HEK293 (cell line): ENCODE measurements at regions not wholly inside any gene's neighbourhood (a gene's known extent, or its start where the extent isn't known, plus 50 kb on each side); places are given as distances from the start of the nearest gene placed in this dataset.
A peak's percentile ranks its signal among the peaks of the same experiment; 100 is the strongest.

ENCODE experiments used
- CTCF ChIA-PET: fragments of 350-600 bp; formaldehyde crosslinking; extraction: SDS; loops from one replicate; lab custom pipeline; 2021; ENCODE audit warnings: antibody characterized with exemption; lab: Yijun Ruan, JAX
- POLR2A ChIA-PET: fragments of 300-600 bp; formaldehyde crosslinking; extraction: SDS; loops from one replicate; lab custom pipeline; 2020; ENCODE audit warnings: antibody characterized with exemption, inconsistent platforms; lab: Yijun Ruan, JAX
- H3K27ac ChIP-seq: fragments of 200-500 bp; sonication (Bioruptor generic); 2 replicates; pipeline ENCODE4 v1.5.1; 2014; ENCODE audit warnings: low read depth, low read length, control low read depth, inconsistent platforms; ENCODE audit errors: extremely low read depth
- H3K36me3 ChIP-seq, 2 experiments: fragments of 200-500 bp in 1 of 2; sonication (Bioruptor generic) in 1 of 2; 1 replicate in 1 of 2; 2 replicates in 1 of 2; pipeline ENCODE4 v1.5.1; 2014 to 2017; ENCODE audit warnings: inconsistent platforms in 2 of 2, low read length in 2 of 2; ENCODE audit not compliant: control insufficient read depth in 2 of 2, insufficient read depth in 1 of 2
- H3K4me1 ChIP-seq: fragments of 200-500 bp; sonication (Bioruptor generic); 2 replicates; pipeline ENCODE4 v1.5.1; 2014; ENCODE audit warnings: mild to moderate bottlenecking, low read length, inconsistent platforms; ENCODE audit not compliant: control insufficient read depth, insufficient read depth
- H3K4me3 ChIP-seq: 2 replicates; pipeline ENCODE4 v1.5.1; 2011; ENCODE audit warnings: low read depth, mild to moderate bottlenecking, control low read depth, low read length, moderate library complexity
- H3K9me3 ChIP-seq: fragments of 200-500 bp; sonication (Bioruptor generic); 2 replicates; pipeline ENCODE4 v1.5.1; 2014; ENCODE audit warnings: low read depth, low read length, inconsistent platforms; ENCODE audit not compliant: control insufficient read depth, insufficient read depth
- GLIS2 ChIP-seq: fragments of 450-650 bp; formaldehyde crosslinking; IDR thresholded peaks from 2 replicates; pipeline ENCODE4 v1.5.1; 2016; ENCODE audit warnings: missing biosample characterization, missing genetic modification characterization
- IKZF3 ChIP-seq: fragments of 450-650 bp; IDR thresholded peaks from 2 replicates; pipeline ENCODE4 v1.5.0; 2018; ENCODE audit warnings: missing biosample characterization, mild to moderate bottlenecking, missing genetic modification characterization, moderate library complexity
- KLF17 ChIP-seq: fragments of 450-650 bp; formaldehyde crosslinking; IDR thresholded peaks from 2 replicates; pipeline ENCODE4 v1.5.1; 2016; ENCODE audit warnings: missing biosample characterization, missing genetic modification characterization
- KLF9 ChIP-seq: fragments of 450-650 bp; formaldehyde crosslinking; IDR thresholded peaks from 2 replicates; pipeline ENCODE4 v1.5.1; 2016; ENCODE audit warnings: missing biosample characterization, missing genetic modification characterization, low read depth
- MZF1 ChIP-seq: fragments of 450-650 bp; formaldehyde crosslinking; IDR thresholded peaks from 2 replicates; pipeline ENCODE4 v1.5.1; 2017; ENCODE audit warnings: missing biosample characterization, missing genetic modification characterization, borderline replicate concordance
- SP7 ChIP-seq: fragments of 450-650 bp; formaldehyde crosslinking; IDR thresholded peaks from 2 replicates; pipeline ENCODE4 v1.5.1; 2016; ENCODE audit warnings: missing biosample characterization, missing genetic modification characterization
- TCF7L2 ChIP-seq: IDR thresholded peaks from 2 replicates; pipeline ENCODE4 v1.6.1; 2011; ENCODE audit warnings: low read depth, mild to moderate bottlenecking, inconsistent platforms, low read length, moderate library complexity, borderline replicate concordance
- TRIM28 ChIP-seq: IDR thresholded peaks from 2 replicates; pipeline ENCODE4 v1.6.1; 2011; ENCODE audit warnings: low read length, control low read depth, borderline replicate concordance
- ZBTB20 ChIP-seq: fragments of 450-650 bp; formaldehyde crosslinking; IDR thresholded peaks from 2 replicates; pipeline ENCODE4 v1.5.1; 2016; ENCODE audit warnings: missing biosample characterization, missing genetic modification characterization
- ZFP41 ChIP-seq: fragments of 450-650 bp; formaldehyde crosslinking; IDR thresholded peaks from 2 replicates; pipeline ENCODE4 v1.5.1; 2016; ENCODE audit warnings: missing biosample characterization, missing genetic modification characterization, borderline replicate concordance
- ZNF10 ChIP-seq: fragments of 450-650 bp; formaldehyde crosslinking; IDR thresholded peaks from 2 replicates; pipeline ENCODE4 v1.5.1; 2017; ENCODE audit warnings: missing biosample characterization, missing genetic modification characterization
- ZNF174 ChIP-seq: fragments of 450-650 bp; formaldehyde crosslinking; IDR thresholded peaks from 2 replicates; pipeline ENCODE4 v1.5.0; 2017; ENCODE audit warnings: missing biosample characterization, mild to moderate bottlenecking, missing genetic modification characterization
- ZNF19 ChIP-seq: fragments of 450-650 bp; formaldehyde crosslinking; IDR thresholded peaks from 2 replicates; pipeline ENCODE4; 2016; ENCODE audit warnings: missing biosample characterization, missing genetic modification characterization, low read depth
- ZNF2 ChIP-seq: fragments of 450-650 bp; formaldehyde crosslinking; IDR thresholded peaks from 2 replicates; pipeline ENCODE4 v1.5.1; 2016; ENCODE audit warnings: missing biosample characterization, missing genetic modification characterization
- ZNF335 ChIP-seq: fragments of 450-650 bp; formaldehyde crosslinking; conservative IDR thresholded peaks from 2 replicates; pipeline ENCODE4 v1.5.1; 2016; ENCODE audit warnings: missing biosample characterization, missing genetic modification characterization
- ZNF366 ChIP-seq: fragments of 450-650 bp; formaldehyde crosslinking; conservative IDR thresholded peaks from 2 replicates; pipeline ENCODE4 v1.5.1; 2016; ENCODE audit warnings: missing biosample characterization, missing genetic modification characterization
- ZNF518A ChIP-seq: fragments of 450-650 bp; formaldehyde crosslinking; conservative IDR thresholded peaks from 2 replicates; pipeline ENCODE4 v1.5.1; 2016; ENCODE audit warnings: low read depth, missing biosample characterization, missing genetic modification characterization
- ZNF529 ChIP-seq: fragments of 450-650 bp; formaldehyde crosslinking; IDR thresholded peaks from 2 replicates; pipeline ENCODE4 v1.5.1; 2017; ENCODE audit warnings: missing genetic modification characterization, missing biosample characterization; ENCODE audit not compliant: insufficient replicate concordance
- ZNF585B ChIP-seq: fragments of 450-650 bp; formaldehyde crosslinking; IDR thresholded peaks from 2 replicates; pipeline ENCODE4 v1.5.1; 2016; ENCODE audit warnings: missing biosample characterization, missing genetic modification characterization
- ZNF654 ChIP-seq: fragments of 450-650 bp; formaldehyde crosslinking; IDR thresholded peaks from 2 replicates; pipeline ENCODE4 v1.5.1; 2016; ENCODE audit warnings: low read depth, missing biosample characterization, missing genetic modification characterization
- ZNF660 ChIP-seq: fragments of 450-650 bp; IDR thresholded peaks from 2 replicates; pipeline ENCODE4 v1.5.1; 2018; ENCODE audit warnings: missing biosample characterization, mild to moderate bottlenecking, missing genetic modification characterization
- ZNF670 ChIP-seq: fragments of 450-650 bp; formaldehyde crosslinking; IDR thresholded peaks from 2 replicates; pipeline ENCODE4 v1.5.1; 2016; ENCODE audit warnings: missing biosample characterization, missing genetic modification characterization, low read depth
- ZNF830 ChIP-seq: fragments of 450-650 bp; IDR thresholded peaks from 2 replicates; pipeline ENCODE4 v1.5.0; 2018; ENCODE audit warnings: missing biosample characterization, missing genetic modification characterization, low read depth, mild to moderate bottlenecking, moderate library complexity
- TF ChIP-seq, protein P1 (sequence below): fragments of 450-650 bp; formaldehyde crosslinking; IDR thresholded peaks from 2 replicates; pipeline ENCODE4 v1.5.1; 2016; ENCODE audit warnings: missing biosample characterization, missing genetic modification characterization
- TF ChIP-seq, protein P2 (sequence below): fragments of 450-650 bp; formaldehyde crosslinking; IDR thresholded peaks from 2 replicates; pipeline ENCODE4 v1.5.1; 2016; ENCODE audit warnings: missing biosample characterization, missing genetic modification characterization

DNA sequence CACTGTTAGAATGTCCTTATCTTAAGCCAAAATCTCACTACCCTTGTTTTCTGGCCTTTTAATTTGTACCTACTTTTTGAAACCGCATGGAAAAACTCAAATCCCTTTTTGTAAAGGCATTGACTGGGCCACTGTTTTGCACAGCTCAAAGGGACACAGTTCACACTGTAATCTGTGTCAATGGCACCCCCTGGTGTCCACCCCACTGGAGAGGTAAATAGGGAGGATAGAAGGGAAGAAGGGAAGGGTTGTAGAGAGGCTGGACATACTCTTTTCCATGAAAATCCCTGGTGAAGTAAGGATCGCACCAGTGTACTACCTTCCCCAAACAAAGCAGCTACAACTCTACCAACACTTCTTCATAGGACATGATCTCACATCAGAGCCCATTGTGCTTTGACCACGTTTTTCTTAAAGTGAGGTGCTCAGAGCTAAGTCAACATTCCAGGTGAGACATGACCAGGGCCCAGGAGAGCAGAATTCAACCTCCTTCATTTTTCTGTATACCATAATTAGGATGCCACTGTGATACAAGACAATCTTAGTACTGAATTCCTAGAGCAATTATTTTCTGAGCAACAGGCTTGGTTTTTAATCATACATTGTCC is 92.4 kb upstream of the RMDN2 start:
- Histone ChIP-seq H3K4me3 (no peak overlapping the region), H3K4me1 (peaks cover 8% of the 10 kb centered on the region), H3K36me3 (no peaks in the 10 kb centered on the region), H3K27ac (no peak overlapping the region), H3K9me3 (no peaks in the 10 kb centered on the region)
- CTCF ChIA-PET: interaction anchor here (0.5 to 7.0 kb wide), 56 partner anchors 8 to 664 kb away, joined by 3 to 121 read pairs (median 4); no protein-coding TSS in a partner anchor
- TF ChIP-seq ZBTB20 (tag by site-specific recombination) (no peak), MZF1 (tag by site-specific recombination) (peak; percentile 46; the same call in 1 of the 2 replicates), ZNF2 (tag by site-specific recombination) (0 out of 2 replicates have a peak, but pooled peaks have one; percentile 38), ZNF654 (peak; percentile 76), KLF9 (no peak), IKZF3 (tag by site-specific recombination) (peak; percentile 17; the same call in 1 of the 2 replicates), ZNF660 (peak; percentile 63; the same call in 1 of the 2 replicates), ZNF830 (tag by site-specific recombination) (no peak), GLIS2 (no peak), ZNF670 (no peak), ZNF335 (tag by site-specific recombination) (peak; percentile 85), ZFP41 (tag by site-specific recombination) (no peak), KLF17 (tag by site-specific recombination) (no peak), TRIM28 (no peak), SP7 (tag by site-specific recombination) (peak; percentile 37; the same call in 1 of the 2 replicates), ZNF19 (tag by site-specific recombination) (no peak)
- TF ChIP-seq, protein P1, sequence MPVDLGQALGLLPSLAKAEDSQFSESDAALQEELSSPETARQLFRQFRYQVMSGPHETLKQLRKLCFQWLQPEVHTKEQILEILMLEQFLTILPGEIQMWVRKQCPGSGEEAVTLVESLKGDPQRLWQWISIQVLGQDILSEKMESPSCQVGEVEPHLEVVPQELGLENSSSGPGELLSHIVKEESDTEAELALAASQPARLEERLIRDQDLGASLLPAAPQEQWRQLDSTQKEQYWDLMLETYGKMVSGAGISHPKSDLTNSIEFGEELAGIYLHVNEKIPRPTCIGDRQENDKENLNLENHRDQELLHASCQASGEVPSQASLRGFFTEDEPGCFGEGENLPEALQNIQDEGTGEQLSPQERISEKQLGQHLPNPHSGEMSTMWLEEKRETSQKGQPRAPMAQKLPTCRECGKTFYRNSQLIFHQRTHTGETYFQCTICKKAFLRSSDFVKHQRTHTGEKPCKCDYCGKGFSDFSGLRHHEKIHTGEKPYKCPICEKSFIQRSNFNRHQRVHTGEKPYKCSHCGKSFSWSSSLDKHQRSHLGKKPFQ (tag by site-specific recombination): peak; percentile 86
- TF ChIP-seq, protein P2, sequence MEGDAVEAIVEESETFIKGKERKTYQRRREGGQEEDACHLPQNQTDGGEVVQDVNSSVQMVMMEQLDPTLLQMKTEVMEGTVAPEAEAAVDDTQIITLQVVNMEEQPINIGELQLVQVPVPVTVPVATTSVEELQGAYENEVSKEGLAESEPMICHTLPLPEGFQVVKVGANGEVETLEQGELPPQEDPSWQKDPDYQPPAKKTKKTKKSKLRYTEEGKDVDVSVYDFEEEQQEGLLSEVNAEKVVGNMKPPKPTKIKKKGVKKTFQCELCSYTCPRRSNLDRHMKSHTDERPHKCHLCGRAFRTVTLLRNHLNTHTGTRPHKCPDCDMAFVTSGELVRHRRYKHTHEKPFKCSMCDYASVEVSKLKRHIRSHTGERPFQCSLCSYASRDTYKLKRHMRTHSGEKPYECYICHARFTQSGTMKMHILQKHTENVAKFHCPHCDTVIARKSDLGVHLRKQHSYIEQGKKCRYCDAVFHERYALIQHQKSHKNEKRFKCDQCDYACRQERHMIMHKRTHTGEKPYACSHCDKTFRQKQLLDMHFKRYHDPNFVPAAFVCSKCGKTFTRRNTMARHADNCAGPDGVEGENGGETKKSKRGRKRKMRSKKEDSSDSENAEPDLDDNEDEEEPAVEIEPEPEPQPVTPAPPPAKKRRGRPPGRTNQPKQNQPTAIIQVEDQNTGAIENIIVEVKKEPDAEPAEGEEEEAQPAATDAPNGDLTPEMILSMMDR (tag by site-specific recombination): peak; percentile 78
- POLR2A ChIA-PET: interaction anchor here (0.7 to 1.6 kb wide), 2 partner anchors 161 to 162 kb away, joined by 4 read pairs; partner anchors contain the start of gene CDC42EP3

DNA sequence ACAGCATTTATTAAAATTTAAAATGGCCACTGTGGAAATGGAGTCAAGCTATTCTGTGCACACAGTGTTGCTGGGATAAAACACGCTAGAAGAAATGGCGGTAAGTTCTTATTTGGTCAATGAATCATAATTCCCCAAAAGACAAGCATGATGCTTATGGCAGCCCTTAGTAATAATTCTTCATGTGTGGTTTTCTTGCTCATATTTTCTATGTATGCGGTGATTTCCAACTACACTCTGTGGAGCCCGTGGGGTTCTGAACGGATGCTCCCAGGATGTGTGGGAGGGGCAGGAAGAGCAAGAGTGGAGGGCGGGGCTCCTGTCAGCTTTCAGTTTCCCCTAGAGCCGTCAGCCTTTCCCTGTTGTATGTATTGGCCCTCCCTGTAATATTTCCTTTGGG is 91.7 kb upstream of the RMDN2 start:
- POLR2A ChIA-PET: no interaction called here
- H3K4me3 ChIP-seq: no peak overlapping the region
- no peaks in the 10 kb centered on the region for H3K36me3 ChIP-seq
- peaks cover under 1% of the 10 kb centered on the region; the same call in 1 of the 2 replicates for H3K4me1 ChIP-seq
- no peak overlapping the region for H3K27ac ChIP-seq
- CTCF ChIA-PET: interaction anchor here (0.5 to 7.0 kb wide), 45 partner anchors 8 to 664 kb away, joined by 3 to 121 read pairs (median 4); no protein-coding TSS in a partner anchor
- no peaks in the 10 kb centered on the region for H3K9me3 ChIP-seq
- TF ChIP-seq TCF7L2: no peak
- TF ChIP-seq ZNF529 (tag by site-specific recombination): no peak
- no peak for TF ChIP-seq KLF9
- TF ChIP-seq ZNF10 (tag by site-specific recombination): no peak
- no peak for TF ChIP-seq ZNF585B
- no peak for TF ChIP-seq ZNF366
- TF ChIP-seq ZNF174 (tag by site-specific recombination): no peak
- no peak for TF ChIP-seq ZBTB20 (tag by site-specific recombination)
- TF ChIP-seq ZNF518A: no peak
